VCaP (cell line): ENCODE measurements at regions not wholly inside any gene's neighbourhood (a gene's known extent, or its start where the extent isn't known, plus 50 kb on each side); places are given as distances from the start of the nearest gene placed in this dataset.

Source experiments
- H3K27ac ChIP-seq: fragments of 450-650 bp; 2 replicates; pipeline ENCODE4 v1.5.1; 2017
- TF ChIP-seq, protein P1 (sequence below): fragments of 450-650 bp; conservative IDR thresholded peaks from 2 replicates; pipeline ENCODE4 v1.5.1; 2017; ENCODE audit warnings: mild to moderate bottlenecking, moderate library complexity

DNA sequence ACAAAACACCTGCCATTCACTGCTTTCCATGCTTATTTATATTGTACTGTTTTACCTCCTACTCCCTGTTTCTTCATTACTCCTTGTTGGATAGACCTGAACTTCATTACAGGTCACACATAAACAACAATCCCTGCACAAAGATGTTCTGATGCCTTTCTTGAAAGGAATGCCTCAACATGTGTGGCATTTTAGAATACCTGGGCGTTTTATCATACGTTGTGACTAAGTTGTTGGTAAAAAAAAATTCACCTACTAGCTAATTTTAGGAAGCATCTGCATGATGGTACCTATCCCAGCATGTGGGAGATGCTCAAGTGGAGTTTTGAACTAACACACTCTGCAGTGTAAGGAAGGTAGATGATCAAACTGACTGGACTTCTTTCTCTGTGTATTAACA lies 604.1 kb downstream of the TAF11L14 start:
- TF ChIP-seq, protein P1, sequence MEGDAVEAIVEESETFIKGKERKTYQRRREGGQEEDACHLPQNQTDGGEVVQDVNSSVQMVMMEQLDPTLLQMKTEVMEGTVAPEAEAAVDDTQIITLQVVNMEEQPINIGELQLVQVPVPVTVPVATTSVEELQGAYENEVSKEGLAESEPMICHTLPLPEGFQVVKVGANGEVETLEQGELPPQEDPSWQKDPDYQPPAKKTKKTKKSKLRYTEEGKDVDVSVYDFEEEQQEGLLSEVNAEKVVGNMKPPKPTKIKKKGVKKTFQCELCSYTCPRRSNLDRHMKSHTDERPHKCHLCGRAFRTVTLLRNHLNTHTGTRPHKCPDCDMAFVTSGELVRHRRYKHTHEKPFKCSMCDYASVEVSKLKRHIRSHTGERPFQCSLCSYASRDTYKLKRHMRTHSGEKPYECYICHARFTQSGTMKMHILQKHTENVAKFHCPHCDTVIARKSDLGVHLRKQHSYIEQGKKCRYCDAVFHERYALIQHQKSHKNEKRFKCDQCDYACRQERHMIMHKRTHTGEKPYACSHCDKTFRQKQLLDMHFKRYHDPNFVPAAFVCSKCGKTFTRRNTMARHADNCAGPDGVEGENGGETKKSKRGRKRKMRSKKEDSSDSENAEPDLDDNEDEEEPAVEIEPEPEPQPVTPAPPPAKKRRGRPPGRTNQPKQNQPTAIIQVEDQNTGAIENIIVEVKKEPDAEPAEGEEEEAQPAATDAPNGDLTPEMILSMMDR, result no peak
- H3K27ac ChIP-seq, result no peak overlapping the region

DNA sequence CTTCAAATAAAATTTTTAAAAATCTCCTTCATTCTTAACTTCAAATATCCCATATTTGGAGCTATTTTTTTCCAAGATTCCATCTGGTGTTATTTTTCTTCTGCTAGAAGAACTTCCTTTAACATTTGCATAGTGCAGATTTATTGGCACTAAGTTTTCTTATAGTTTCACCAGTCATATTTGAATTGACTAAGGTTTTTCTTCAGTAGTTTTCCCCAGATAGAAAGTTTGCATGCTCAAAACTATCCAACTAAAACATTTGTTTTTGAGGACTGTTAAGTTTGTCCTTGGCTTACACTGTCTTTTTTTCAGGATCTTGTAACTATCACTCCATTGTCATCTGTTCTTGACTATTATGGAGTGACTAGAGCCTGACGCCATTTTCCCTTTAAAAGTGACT lies 606.7 kb downstream of the TAF11L14 start:
- H3K27ac ChIP-seq, result no peak overlapping the region
- TF ChIP-seq, protein P1, result no peak

DNA sequence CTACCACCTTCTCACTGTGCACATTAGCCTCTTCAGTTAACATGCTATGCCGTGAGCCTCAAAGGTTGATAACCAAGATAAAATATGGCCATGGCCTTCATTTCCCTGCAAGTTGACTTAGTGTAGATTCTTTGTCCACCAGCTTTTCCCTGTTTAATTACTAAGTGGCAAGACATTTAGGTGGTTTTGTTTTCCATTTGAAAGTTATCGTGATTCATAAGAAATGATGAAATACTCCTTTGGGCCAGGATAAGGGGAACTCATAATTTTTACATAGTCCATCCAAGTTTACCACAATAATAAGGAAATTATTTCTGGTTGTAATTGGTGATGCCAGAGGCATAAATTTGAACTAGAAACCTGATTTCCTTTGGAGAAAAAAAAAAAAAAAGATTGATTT lies 609.6 kb downstream of the TAF11L14 start:
- H3K27ac ChIP-seq, result no peak overlapping the region
- TF ChIP-seq, protein P1, result no peak

DNA sequence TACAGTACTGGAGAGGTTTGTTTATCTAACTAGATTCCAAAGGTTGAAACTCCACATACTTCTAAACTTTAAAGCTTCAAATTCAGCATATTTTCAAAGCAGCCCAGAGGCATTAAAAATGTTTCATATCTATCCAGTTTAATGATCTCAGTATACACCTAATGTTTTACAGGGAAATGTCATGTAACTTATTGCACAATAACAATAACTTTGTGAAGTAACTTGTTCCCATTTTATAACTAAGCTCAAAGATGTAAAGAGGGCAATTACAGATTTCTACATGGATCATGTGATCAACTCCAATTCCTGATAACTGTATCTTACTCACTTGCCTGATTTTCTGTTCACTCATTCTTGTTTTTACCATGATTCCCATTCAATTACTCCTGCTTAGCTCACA lies 610.0 kb downstream of the TAF11L14 start:
- no peak overlapping the region for H3K27ac ChIP-seq
- TF ChIP-seq, protein P1, result no peak

DNA sequence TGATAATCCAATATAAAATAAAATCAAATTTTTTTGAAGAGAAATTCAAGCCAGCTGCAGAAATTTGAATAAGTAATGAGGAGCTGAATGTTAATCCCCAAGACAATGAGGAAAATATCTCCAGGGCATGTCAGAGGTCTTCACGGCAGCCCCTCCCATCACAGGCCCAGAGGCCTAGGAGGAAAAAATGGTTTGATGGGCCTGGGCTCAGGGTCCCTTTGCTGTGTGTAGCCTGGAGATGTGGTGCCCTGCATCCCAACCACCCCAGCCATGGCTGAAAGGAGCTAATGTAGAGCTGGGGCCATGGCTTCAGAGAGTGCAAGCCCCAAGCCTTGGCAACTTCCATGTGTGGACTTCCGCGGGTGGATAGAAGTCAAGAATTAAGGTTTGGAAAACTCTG lies 618.3 kb downstream of the TAF11L14 start:
- TF ChIP-seq, protein P1, result no peak
- no peak overlapping the region for H3K27ac ChIP-seq

DNA sequence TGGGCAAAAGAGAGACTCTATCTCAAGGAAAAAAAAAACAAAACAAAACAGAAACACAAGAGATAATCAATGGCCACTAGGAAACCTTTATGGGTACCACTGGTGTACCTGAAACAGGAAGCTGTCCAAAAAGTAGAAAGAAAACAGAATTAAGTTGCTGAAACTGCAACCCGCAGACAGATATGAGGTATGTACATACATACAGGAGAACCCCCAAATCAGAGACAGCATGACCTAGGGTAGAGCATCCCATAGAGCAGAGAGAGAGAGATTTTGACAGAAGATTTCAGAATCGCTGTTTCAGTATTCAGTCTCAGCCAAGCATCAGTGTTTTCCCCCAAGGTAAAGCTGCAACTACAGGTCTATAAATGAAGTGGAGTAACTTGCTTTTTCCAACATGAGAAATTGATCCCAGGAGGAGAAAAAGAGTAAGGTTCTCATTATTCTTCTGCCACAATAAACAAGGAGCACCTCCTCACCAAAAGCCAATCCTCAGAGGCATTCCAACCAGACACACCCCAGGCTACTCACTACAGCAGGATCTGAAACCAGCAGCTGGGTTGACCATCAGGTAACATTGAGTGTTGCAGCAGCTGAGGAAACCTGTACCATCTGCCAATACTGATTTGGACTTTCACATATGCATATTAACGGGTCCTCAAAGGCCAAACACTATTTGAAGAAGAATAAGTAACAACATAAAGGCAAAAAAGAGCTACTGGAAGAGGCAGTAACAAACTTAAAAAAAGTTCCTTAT lies 630.0 kb downstream of the TAF11L14 start:
- no peak overlapping the region for H3K27ac ChIP-seq
- TF ChIP-seq, protein P1, result no peak

DNA sequence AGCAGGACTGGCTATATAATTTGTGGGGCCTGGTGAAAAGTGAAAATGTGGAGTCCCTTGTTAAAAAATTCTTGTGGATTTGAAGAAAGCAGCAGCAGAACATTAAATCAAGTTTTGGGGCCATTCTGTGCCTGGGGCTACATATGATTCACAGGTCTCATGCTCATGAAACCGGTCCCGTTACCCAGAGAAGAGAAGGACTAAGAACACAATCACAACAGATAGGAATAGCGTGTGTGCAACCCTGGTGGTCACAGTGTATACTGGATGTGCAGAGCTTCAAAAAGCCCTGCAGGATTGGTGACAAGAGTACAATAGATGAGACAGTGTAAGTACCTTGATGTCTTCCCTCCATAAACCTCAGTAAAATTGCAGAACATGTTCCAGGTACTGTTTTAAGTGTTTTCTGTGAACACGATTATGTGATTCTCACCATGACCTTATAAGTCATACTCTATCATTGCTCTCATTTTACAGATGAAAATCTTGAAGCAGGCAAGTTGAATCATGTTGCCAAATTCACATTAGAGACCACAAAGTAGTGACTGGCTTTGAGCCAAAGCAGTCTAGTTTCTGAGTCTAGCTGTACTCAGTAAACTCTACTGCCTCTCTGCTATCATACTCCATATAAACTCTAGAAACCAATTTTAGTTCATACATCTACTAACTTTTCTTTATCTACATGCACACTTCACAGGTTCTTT lies 636.5 kb downstream of the TAF11L14 start:
- no peak overlapping the region for H3K27ac ChIP-seq
- TF ChIP-seq, protein P1, result no peak
